ENCODE measurements at regions not wholly inside any gene's neighbourhood (a gene's known extent, or its start where the extent isn't known, plus 50 kb on each side); places are given as distances from the start of the nearest gene placed in this dataset.

DNA sequence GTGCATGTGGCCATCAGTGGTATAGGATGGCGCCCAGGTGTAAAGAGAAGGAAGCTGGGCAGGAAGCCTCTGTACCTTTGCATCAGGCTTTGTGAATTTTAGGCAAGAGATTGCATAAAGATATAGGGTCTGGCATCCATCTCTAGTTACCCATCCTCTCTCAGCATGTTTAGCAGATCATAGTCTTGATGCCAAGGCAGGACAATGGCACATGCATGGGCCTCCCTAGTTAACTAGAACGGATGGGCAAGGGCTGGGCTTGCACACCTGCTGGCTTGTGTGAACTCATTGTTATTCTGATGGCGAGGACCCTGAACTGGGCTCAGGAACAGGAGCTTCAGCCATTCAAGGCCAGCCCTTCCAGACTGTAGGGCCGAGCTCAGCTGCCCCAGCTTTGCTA is 229.2 kb upstream of the NCAM1 start:
- no peaks in the 10 kb centered on the region for H3K27me3 ChIP-seq (replicated peaks in 1 of 4; ENCODE audit: control insufficient read depth in 3 of 4, extremely low read depth in 1 of 4, insufficient read depth in 3 of 4, low read length in 3 of 4)
- no peaks in the 10 kb centered on the region for H3K36me3 ChIP-seq (ENCODE audit: control insufficient read depth in 2 of 4, insufficient read depth in 4 of 4, low read length in 3 of 4)
- ChIA-PET POLR2A (ENCODE audit: partially characterized antibody) (no interaction called here), CTCF (ENCODE audit: partially characterized antibody) (interaction anchor here (1.1 to 1.3 kb wide), 2 partner anchors 10 to 30 kb away, joined by 3 read pairs; no protein-coding TSS in a partner anchor)
- no peak overlapping the region for H2BK15ac ChIP-seq (ENCODE audit: low read length)
- H2AK5ac ChIP-seq (ENCODE audit: low read depth, low read length): no peak overlapping the region
- no peak overlapping the region for H3K4me3 ChIP-seq (ENCODE audit: extremely low read depth in 1 of 4, insufficient read depth in 2 of 4, low read depth in 3 of 4, low read length in 4 of 4)
- no peak overlapping the region for H4K8ac ChIP-seq (ENCODE audit: extremely low read depth, insufficient read depth, low read length)
- DNase-seq (ENCODE audit: low read depth in 1 of 2, low spot score in 2 of 2) (no peak), FAIRE-seq (no peak)
- no peak overlapping the region for H3K4me2 ChIP-seq (ENCODE audit: insufficient read depth in 1 of 2, low read depth in 2 of 2, low read length in 2 of 2)
- no peak overlapping the region for H3K4ac ChIP-seq (replicated peaks; ENCODE audit: insufficient read length, low read depth, low read length)
- H2BK12ac ChIP-seq (ENCODE audit: low read depth, low read length): no peak overlapping the region
- H3K27ac ChIP-seq (ENCODE audit: low read depth, low read length): no peak overlapping the region
- H3K4me1 ChIP-seq (replicated peaks in 1 of 4; ENCODE audit: control insufficient read depth in 3 of 4, insufficient read depth in 4 of 4, low read length in 3 of 4): no peaks in the 10 kb centered on the region
- no peak overlapping the region for H4K91ac ChIP-seq (replicated peaks; ENCODE audit: insufficient read length, low read length)
- no peaks in the 10 kb centered on the region for H4K20me1 ChIP-seq (replicated peaks in 1 of 2; ENCODE audit: control insufficient read depth in 1 of 2, insufficient read depth in 2 of 2, low read length in 2 of 2)
- no peaks in the 10 kb centered on the region for H3K9me3 ChIP-seq (ENCODE audit: insufficient read depth in 2 of 2, low read depth in 1 of 2, low read length in 1 of 2)
- H3K18ac ChIP-seq (ENCODE audit: extremely low read depth, low read length): no peak overlapping the region
- H3K56ac ChIP-seq (replicated peaks; ENCODE audit: insufficient read length, low read depth, low read length): no peak overlapping the region
- no peak overlapping the region for H4K5ac ChIP-seq (ENCODE audit: insufficient read length, low read depth, low read length)
- no peaks in the 10 kb centered on the region for H3K23me2 ChIP-seq (ENCODE audit: low read depth, low read length)
- no peak overlapping the region for H2BK5ac ChIP-seq (ENCODE audit: low read depth, low read length)
- no peak overlapping the region for H2BK20ac ChIP-seq (ENCODE audit: low read length)
- H2BK120ac ChIP-seq (replicated peaks; ENCODE audit: low read depth, low read length): no peak overlapping the region
- no peaks in the 10 kb centered on the region for H3K79me1 ChIP-seq (ENCODE audit: low read depth, low read length)
- H3K79me2 ChIP-seq (ENCODE audit: control insufficient read depth in 1 of 2, insufficient read depth in 2 of 2, low read length in 2 of 2): no peaks in the 10 kb centered on the region
- WGBS, 2 experiments (ENCODE audit: extremely low coverage in 1 of 2, insufficient coverage in 1 of 2, insufficient read length in 1 of 2, insufficient replicate concordance in 2 of 2, low coverage in 1 of 2, low lambda C conversion rate in 2 of 2, missing lambda C conversion rate in 1 of 2): 79% methylated on average over 4 of the region's 4 CpGs; no CpG with 5 or more reads in 1 of the 2 experiments
- no peak overlapping the region for H2AFZ ChIP-seq (ENCODE audit: low read length)
- no peak overlapping the region for H3K14ac ChIP-seq (ENCODE audit: insufficient read length)
- H3K9ac ChIP-seq (replicated peaks in 1 of 4; ENCODE audit: extremely low read depth in 1 of 4, low read depth in 3 of 4, low read length in 3 of 4): no peak overlapping the region
- no peak overlapping the region for H3K23ac ChIP-seq (ENCODE audit: insufficient read length)
- TF ChIP-seq SP2 (IDR thresholded peaks at IDR 0.05; ENCODE audit: low read length) (no peak), YY1 (IDR thresholded peaks at IDR 0.05; ENCODE audit: low read depth, low read length) (no peak), SIN3A (conservative IDR thresholded peaks at IDR 0.05 in 1 of 2, IDR thresholded peaks at IDR 0.05 in 1 of 2; ENCODE audit: low read depth in 1 of 2, low read length in 2 of 2) (no peak), NRF1 (IDR thresholded peaks at IDR 0.05; ENCODE audit: low read depth, low read length) (no peak), CBX8 (IDR thresholded peaks at IDR 0.05; ENCODE audit: borderline replicate concordance, low read depth, low read length) (no peak), BCL11A (IDR thresholded peaks at IDR 0.05; ENCODE audit: low read depth in 2 of 2, low read length in 2 of 2) (no peak), SAP30 (IDR thresholded peaks at IDR 0.05; ENCODE audit: insufficient read depth, insufficient replicate concordance, low read length) (no peak), RAD21 (IDR thresholded peaks at IDR 0.05 in 1 of 2, conservative IDR thresholded peaks at IDR 0.05 in 1 of 2; ENCODE audit: low read depth in 2 of 2, low read length in 2 of 2) (no peak), ASH2L (IDR thresholded peaks at IDR 0.05; ENCODE audit: low read length) (no peak), CEBPB (IDR thresholded peaks at IDR 0.05; ENCODE audit: low read depth, low read length) (no peak), KDM1A (IDR thresholded peaks at IDR 0.05; ENCODE audit: borderline replicate concordance, low read length) (no peak), BACH1 (IDR thresholded peaks at IDR 0.05; ENCODE audit: low read length) (no peak), JUND (IDR thresholded peaks at IDR 0.05; ENCODE audit: low read length) (no peak)
- TF ChIP-seq, protein P1, sequence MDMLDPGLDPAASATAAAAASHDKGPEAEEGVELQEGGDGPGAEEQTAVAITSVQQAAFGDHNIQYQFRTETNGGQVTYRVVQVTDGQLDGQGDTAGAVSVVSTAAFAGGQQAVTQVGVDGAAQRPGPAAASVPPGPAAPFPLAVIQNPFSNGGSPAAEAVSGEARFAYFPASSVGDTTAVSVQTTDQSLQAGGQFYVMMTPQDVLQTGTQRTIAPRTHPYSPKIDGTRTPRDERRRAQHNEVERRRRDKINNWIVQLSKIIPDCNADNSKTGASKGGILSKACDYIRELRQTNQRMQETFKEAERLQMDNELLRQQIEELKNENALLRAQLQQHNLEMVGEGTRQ (IDR thresholded peaks at IDR 0.05; ENCODE audit: low read length): no peak

Data from H1 (cell line).